ENCODE measurements at regions not wholly inside any gene's neighbourhood (a gene's known extent, or its start where the extent isn't known, plus 50 kb on each side); places are given as distances from the start of the nearest gene placed in this dataset.

DNA sequence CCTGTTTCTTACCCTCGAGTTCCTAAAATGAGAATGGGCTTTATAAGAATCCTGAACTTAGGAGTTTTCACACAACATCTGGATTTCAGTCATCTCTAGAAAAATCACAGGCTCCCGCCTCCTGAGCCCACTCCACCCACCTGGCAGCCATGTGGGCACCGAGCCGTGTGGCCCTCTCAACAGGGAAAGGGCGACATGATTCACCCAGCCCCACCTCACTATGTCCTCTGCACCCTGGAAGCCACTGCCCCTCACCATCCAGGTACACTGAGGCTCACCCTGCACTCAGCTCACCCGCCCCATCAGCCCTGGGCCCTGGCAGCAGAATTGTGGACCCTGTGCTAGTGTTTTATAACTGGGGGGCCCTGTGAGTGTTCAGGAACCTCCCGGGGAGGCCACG is 101.5 kb downstream of the SHANK2 start:
- no peak overlapping the region for H2BK5ac ChIP-seq (ENCODE audit: low read depth, low read length, poor library complexity, severe bottlenecking)
- no peak overlapping the region for H2BK15ac ChIP-seq (ENCODE audit: low read depth, poor library complexity, severe bottlenecking)
- H3K9ac ChIP-seq (ENCODE audit: low read length): no peak overlapping the region
- no peak overlapping the region for H3K4me2 ChIP-seq (ENCODE audit: low read length, poor library complexity, severe bottlenecking)
- peaks cover 11% of the 10 kb centered on the region for H3K4me1 ChIP-seq (ENCODE audit: control insufficient read depth, insufficient read depth, low read depth, low read length)
- peaks cover 7% of the 10 kb centered on the region for H3K79me1 ChIP-seq (replicated peaks; ENCODE audit: low read length, poor library complexity, severe bottlenecking)
- H3K23ac ChIP-seq (ENCODE audit: low read length in 2 of 2): no peak overlapping the region
- H2AFZ ChIP-seq (ENCODE audit: low read depth, low read length): no peak overlapping the region
- H3K27ac ChIP-seq (ENCODE audit: low read length, poor library complexity, severe bottlenecking): no peak overlapping the region
- peaks cover 4% of the 10 kb centered on the region for H3K9me3 ChIP-seq (ENCODE audit: control insufficient read depth, low read length)
- H4K8ac ChIP-seq (ENCODE audit: low read length): no peak overlapping the region
- no peak overlapping the region for H2BK12ac ChIP-seq (ENCODE audit: low read length in 2 of 2)
- no peak overlapping the region for H3K14ac ChIP-seq (ENCODE audit: low read length in 2 of 2)
- DNase-seq: no peak
- H3K4ac ChIP-seq (ENCODE audit: low read depth in 1 of 2, low read length in 2 of 2): no peak overlapping the region
- H2AK5ac ChIP-seq (ENCODE audit: low read length, severe bottlenecking): no peak overlapping the region
- WGBS: 83% methylated on average over 7 of the region's 8 CpGs
- peaks cover 0 to 6% of the 10 kb centered on the region in 2 experiments for H3K27me3 ChIP-seq (ENCODE audit: control insufficient read depth in 1 of 2, insufficient read depth in 1 of 2, low read length in 2 of 2)
- H2BK120ac ChIP-seq (ENCODE audit: low read depth, low read length): no peak overlapping the region
- H3K4me3 ChIP-seq (ENCODE audit: insufficient read depth in 1 of 2, low read depth in 1 of 2, low read length in 2 of 2): no peak overlapping the region
- H3K36me3 ChIP-seq (ENCODE audit: control insufficient read depth in 1 of 2, insufficient read depth in 2 of 2, low read depth in 1 of 2, low read length in 2 of 2): peaks cover 0 to 18% of the 10 kb centered on the region in 2 experiments
- H4K91ac ChIP-seq (ENCODE audit: low read length): no peak overlapping the region
- no peak overlapping the region for H3K18ac ChIP-seq (ENCODE audit: low read depth in 1 of 2, low read length in 2 of 2)

DNA sequence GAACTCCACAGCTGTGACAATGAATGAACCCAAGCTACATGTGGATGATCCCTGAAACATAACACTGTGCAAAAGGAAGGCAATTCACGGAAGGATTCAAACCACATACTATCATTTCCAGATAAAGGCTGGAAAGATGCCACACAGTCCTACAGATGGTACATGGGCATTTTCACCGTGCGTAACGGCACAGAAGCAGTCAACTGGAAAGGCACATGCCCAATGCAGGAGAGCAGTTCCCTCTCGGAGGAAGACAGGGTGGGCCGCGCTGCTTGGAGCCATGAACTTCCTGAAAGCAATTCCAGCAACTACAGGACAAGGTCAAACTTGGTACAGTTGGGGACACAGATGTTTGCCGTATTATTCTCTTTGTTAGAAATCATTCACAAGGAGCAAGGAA is 103.7 kb downstream of the SHANK2 start:
- no peak overlapping the region for H3K27ac ChIP-seq (ENCODE audit: low read length, poor library complexity, severe bottlenecking)
- H3K27me3 ChIP-seq (ENCODE audit: control insufficient read depth in 1 of 2, insufficient read depth in 1 of 2, low read length in 2 of 2): peaks cover 0 to 6% of the 10 kb centered on the region in 2 experiments
- H3K4me1 ChIP-seq (ENCODE audit: control insufficient read depth, insufficient read depth, low read depth, low read length): peaks cover 9% of the 10 kb centered on the region
- H2BK12ac ChIP-seq (ENCODE audit: low read length in 2 of 2): no peak overlapping the region
- H3K9ac ChIP-seq (ENCODE audit: low read length): no peak overlapping the region
- no peak overlapping the region for H2BK15ac ChIP-seq (ENCODE audit: low read depth, poor library complexity, severe bottlenecking)
- no peak overlapping the region for H2BK5ac ChIP-seq (ENCODE audit: low read depth, low read length, poor library complexity, severe bottlenecking)
- peaks cover 5% of the 10 kb centered on the region for H3K79me1 ChIP-seq (replicated peaks; ENCODE audit: low read length, poor library complexity, severe bottlenecking)
- peaks cover 6% of the 10 kb centered on the region for H3K9me3 ChIP-seq (ENCODE audit: control insufficient read depth, low read length)
- DNase-seq: no peak
- H3K4me3 ChIP-seq (ENCODE audit: insufficient read depth in 1 of 2, low read depth in 1 of 2, low read length in 2 of 2): no peak overlapping the region
- H2BK120ac ChIP-seq (ENCODE audit: low read depth, low read length): no peak overlapping the region
- no peak overlapping the region for H3K4me2 ChIP-seq (ENCODE audit: low read length, poor library complexity, severe bottlenecking)
- no peak overlapping the region for H3K14ac ChIP-seq (ENCODE audit: low read length in 2 of 2)
- H3K36me3 ChIP-seq (ENCODE audit: control insufficient read depth in 1 of 2, insufficient read depth in 2 of 2, low read depth in 1 of 2, low read length in 2 of 2): peaks cover 0 to 26% of the 10 kb centered on the region in 2 experiments
- H3K4ac ChIP-seq (ENCODE audit: low read depth in 1 of 2, low read length in 2 of 2): no peak overlapping the region
- no peak overlapping the region for H2AFZ ChIP-seq (ENCODE audit: low read depth, low read length)
- no peak overlapping the region for H4K91ac ChIP-seq (ENCODE audit: low read length)
- no peak overlapping the region for H3K18ac ChIP-seq (ENCODE audit: low read depth in 1 of 2, low read length in 2 of 2)
- 94% methylated on average over 8 of the region's 8 CpGs for WGBS
- H2AK5ac ChIP-seq (ENCODE audit: low read length, severe bottlenecking): no peak overlapping the region
- no peak overlapping the region for H3K23ac ChIP-seq (ENCODE audit: low read length in 2 of 2)
- H4K8ac ChIP-seq (ENCODE audit: low read length): no peak overlapping the region

GRCh38 chr11:71147331-71147730 is 105.0 kb downstream of the SHANK2 start:
- Histone ChIP-seq H3K4me2 (ENCODE audit: low read length, poor library complexity, severe bottlenecking) (no peak overlapping the region), H4K8ac (ENCODE audit: low read length) (no peak overlapping the region), H4K91ac (ENCODE audit: low read length) (no peak overlapping the region), H3K4me1 (ENCODE audit: control insufficient read depth, insufficient read depth, low read depth, low read length) (peaks cover 3% of the 10 kb centered on the region), H3K14ac (ENCODE audit: low read length in 2 of 2) (no peak overlapping the region), H3K4ac (ENCODE audit: low read depth in 1 of 2, low read length in 2 of 2) (no peak overlapping the region), H2BK5ac (ENCODE audit: low read depth, low read length, poor library complexity, severe bottlenecking) (no peak overlapping the region), H3K4me3 (ENCODE audit: insufficient read depth in 1 of 2, low read depth in 1 of 2, low read length in 2 of 2) (no peak overlapping the region), H3K18ac (ENCODE audit: low read depth in 1 of 2, low read length in 2 of 2) (no peak overlapping the region), H2BK12ac (ENCODE audit: low read length in 2 of 2) (no peak overlapping the region), H2BK120ac (ENCODE audit: low read depth, low read length) (no peak overlapping the region), H2AK5ac (ENCODE audit: low read length, severe bottlenecking) (no peak overlapping the region), H3K23ac (ENCODE audit: low read length in 2 of 2) (no peak overlapping the region), H2BK15ac (ENCODE audit: low read depth, poor library complexity, severe bottlenecking) (no peak overlapping the region), H3K27ac (ENCODE audit: low read length, poor library complexity, severe bottlenecking) (no peak overlapping the region), H3K9ac (ENCODE audit: low read length) (no peak overlapping the region), H3K79me1 (replicated peaks; ENCODE audit: low read length, poor library complexity, severe bottlenecking) (peaks cover 5% of the 10 kb centered on the region), H3K27me3 (ENCODE audit: control insufficient read depth in 1 of 2, insufficient read depth in 1 of 2, low read length in 2 of 2) (peaks cover 0 to 6% of the 10 kb centered on the region in 2 experiments), H3K36me3 (ENCODE audit: control insufficient read depth in 1 of 2, insufficient read depth in 2 of 2, low read depth in 1 of 2, low read length in 2 of 2) (peaks cover 0 to 26% of the 10 kb centered on the region in 2 experiments), H3K9me3 (ENCODE audit: control insufficient read depth, low read length) (peaks cover 6% of the 10 kb centered on the region), H2AFZ (ENCODE audit: low read depth, low read length) (no peak overlapping the region)
- WGBS: 88% methylated on average over 14 of the region's 14 CpGs
- no peak for DNase-seq

- no peak overlapping the region for H2BK5ac ChIP-seq (ENCODE audit: low read depth, low read length, poor library complexity, severe bottlenecking)
- no peak overlapping the region for H3K23ac ChIP-seq (ENCODE audit: low read length in 2 of 2)
- H4K8ac ChIP-seq (ENCODE audit: low read length): no peak overlapping the region
- no peak overlapping the region for H3K9ac ChIP-seq (ENCODE audit: low read length)
- H3K18ac ChIP-seq (ENCODE audit: low read depth in 1 of 2, low read length in 2 of 2): no peak overlapping the region
- H2AK5ac ChIP-seq (ENCODE audit: low read length, severe bottlenecking): no peak overlapping the region
- no peak overlapping the region for H4K91ac ChIP-seq (ENCODE audit: low read length)
- H3K4me1 ChIP-seq (ENCODE audit: control insufficient read depth, insufficient read depth, low read depth, low read length): peaks cover 2% of the 10 kb centered on the region
- H2BK120ac ChIP-seq (ENCODE audit: low read depth, low read length): no peak overlapping the region
- no peak overlapping the region for H2BK12ac ChIP-seq (ENCODE audit: low read length in 2 of 2)
- H2BK15ac ChIP-seq (ENCODE audit: low read depth, poor library complexity, severe bottlenecking): no peak overlapping the region
- peaks cover 6% of the 10 kb centered on the region for H3K9me3 ChIP-seq (ENCODE audit: control insufficient read depth, low read length)
- no peak overlapping the region for H3K4me3 ChIP-seq (ENCODE audit: insufficient read depth in 1 of 2, low read depth in 1 of 2, low read length in 2 of 2)
- 91% methylated on average over 20 of the region's 20 CpGs for WGBS
- peaks cover 5% of the 10 kb centered on the region for H3K79me1 ChIP-seq (replicated peaks; ENCODE audit: low read length, poor library complexity, severe bottlenecking)
- H3K4me2 ChIP-seq (ENCODE audit: low read length, poor library complexity, severe bottlenecking): no peak overlapping the region
- no peak for DNase-seq
- no peak overlapping the region for H3K4ac ChIP-seq (ENCODE audit: low read depth in 1 of 2, low read length in 2 of 2)
- no peak overlapping the region for H3K14ac ChIP-seq (ENCODE audit: low read length in 2 of 2)
- H3K36me3 ChIP-seq (ENCODE audit: control insufficient read depth in 1 of 2, insufficient read depth in 2 of 2, low read depth in 1 of 2, low read length in 2 of 2): peaks cover 0 to 26% of the 10 kb centered on the region in 2 experiments
- H3K27me3 ChIP-seq (ENCODE audit: control insufficient read depth in 1 of 2, insufficient read depth in 1 of 2, low read length in 2 of 2): peaks cover 0 to 6% of the 10 kb centered on the region in 2 experiments
- no peak overlapping the region for H2AFZ ChIP-seq (ENCODE audit: low read depth, low read length)
- no peak overlapping the region for H3K27ac ChIP-seq (ENCODE audit: low read length, poor library complexity, severe bottlenecking)
These were observed 105.5 kb downstream of the SHANK2 start for GRCh38 chr11:71146846-71147245.
